Inflammatory macrophage treated with lipopolysaccharide for 4 hours (primary cell): ENCODE measurements at regions not wholly inside any gene's neighbourhood (a gene's known extent, or its start where the extent isn't known, plus 50 kb on each side); places are given as distances from the start of the nearest gene placed in this dataset.

ENCODE experiments used
- DNase-seq: peaks from one replicate; pipeline ENCODE4 v3.0.0-alpha.2; 2020

DNA sequence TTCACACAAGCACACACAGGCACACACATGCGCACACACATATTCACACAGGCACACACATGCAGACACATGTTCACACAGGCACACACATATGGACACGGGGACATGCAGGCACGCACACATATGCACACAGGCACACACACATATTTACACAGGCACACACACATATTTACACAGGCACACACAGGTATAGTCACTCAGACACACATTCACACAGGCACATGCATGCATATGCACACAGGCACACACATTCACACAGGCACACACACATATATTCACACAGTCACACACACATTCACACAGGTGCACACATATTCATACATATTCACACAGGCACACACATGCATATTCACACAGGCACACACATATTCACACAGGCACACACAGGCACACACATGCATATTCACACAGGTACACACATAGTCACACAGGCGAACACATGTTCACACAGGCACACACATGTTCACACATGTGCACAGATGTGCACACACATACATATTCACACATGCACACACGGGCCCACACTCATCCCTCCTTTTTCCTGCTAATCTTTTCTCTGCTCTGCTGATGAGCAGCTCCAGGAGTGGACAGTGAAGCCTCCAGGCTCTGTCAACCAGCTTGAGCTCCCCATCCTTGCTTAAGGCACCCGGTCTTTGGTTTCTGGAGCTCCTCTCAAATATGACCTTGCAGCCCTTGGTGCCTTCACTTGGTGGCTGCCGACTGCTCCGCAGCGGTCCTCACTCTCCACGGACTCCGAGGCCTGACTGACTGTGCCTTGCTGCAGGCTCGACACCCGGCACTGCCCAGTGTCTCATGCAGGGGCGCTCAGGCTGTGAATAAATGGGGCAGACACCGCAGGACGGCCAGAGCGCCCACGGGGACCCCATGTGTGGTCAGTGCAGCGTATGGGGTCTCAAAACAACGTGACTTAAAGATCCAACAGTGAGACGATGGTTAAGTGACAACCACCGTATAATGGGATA lies 581.2 kb upstream of the MGMT start:
- DNase-seq: no peak

DNA sequence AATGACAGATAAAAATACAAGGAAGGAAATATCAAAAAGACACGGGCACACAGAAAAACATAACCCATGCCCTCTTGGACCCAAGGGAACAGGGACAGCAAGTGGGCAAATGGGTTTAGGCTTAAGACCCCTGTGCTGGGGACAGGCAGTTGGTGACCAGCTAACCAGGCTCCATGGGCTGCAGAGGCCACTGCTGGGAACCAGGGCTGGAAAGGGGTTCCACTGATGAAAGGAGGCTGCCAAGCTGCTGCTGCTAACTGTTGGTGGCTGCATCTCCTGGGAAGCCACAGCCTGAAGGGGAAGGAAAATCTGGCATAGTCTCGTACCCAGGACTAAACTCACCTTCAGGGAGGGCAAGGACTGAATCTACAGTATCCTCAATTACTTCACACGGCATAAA lies 579.2 kb upstream of the MGMT start:
- DNase-seq: no peak

DNA sequence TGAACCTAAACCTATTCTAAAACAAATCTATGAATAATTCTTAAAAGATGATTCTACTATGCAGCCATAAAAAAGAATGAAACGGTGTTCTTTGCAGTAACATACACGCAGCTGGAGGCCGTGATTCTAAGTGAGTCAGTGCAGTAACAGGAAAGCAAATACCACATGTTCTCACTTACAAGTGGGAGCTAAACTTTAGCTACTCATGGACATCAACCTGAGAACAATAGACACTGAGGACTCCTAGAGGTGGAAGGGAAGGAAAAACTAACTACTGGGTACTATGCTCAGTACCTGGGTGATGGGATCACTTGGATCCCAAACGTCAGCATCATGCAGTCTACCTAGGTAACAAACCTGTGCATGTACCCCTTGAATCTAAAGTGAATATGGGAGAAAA lies 575.0 kb upstream of the MGMT start:
- DNase-seq: no peak

DNA sequence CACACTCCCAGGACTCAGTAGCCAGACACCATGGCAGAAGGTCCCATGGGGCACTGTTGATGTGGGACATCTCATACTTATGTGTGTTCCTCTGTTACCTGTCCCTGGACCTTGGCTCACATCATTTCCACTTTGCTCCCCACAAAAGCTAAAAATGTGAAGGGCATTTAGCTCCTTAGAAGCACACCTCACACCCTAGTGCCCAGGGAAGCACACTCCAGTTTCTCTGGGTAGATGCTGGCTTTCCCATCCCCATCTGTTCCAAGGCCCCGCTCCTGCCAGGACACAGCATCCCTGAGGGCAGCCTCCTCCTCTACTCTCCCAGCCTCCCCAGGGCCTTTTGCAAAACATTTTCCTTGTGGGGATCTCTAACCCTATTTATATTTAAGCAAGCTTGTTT lies 572.4 kb upstream of the MGMT start:
- no peak for DNase-seq

DNA sequence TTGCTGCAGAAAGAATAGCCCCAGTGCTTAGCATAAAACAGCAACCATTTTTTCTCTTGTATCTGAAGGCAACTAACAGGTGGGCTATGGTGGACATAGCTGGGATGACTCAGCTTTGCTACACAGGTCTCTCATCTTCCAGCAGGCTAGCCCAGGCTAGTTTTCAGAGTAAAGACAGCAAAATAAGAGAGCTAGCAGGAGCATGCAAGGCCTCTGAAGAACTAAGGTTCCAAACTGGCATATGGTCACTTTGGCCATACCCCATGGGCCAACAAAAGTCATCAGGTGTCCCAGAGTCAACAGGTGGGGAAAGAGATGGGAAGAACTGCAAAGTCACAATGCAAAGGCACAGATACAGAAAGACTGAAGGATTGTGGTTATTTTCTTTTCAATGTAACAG lies 571.6 kb upstream of the MGMT start:
- DNase-seq: no peak

DNA sequence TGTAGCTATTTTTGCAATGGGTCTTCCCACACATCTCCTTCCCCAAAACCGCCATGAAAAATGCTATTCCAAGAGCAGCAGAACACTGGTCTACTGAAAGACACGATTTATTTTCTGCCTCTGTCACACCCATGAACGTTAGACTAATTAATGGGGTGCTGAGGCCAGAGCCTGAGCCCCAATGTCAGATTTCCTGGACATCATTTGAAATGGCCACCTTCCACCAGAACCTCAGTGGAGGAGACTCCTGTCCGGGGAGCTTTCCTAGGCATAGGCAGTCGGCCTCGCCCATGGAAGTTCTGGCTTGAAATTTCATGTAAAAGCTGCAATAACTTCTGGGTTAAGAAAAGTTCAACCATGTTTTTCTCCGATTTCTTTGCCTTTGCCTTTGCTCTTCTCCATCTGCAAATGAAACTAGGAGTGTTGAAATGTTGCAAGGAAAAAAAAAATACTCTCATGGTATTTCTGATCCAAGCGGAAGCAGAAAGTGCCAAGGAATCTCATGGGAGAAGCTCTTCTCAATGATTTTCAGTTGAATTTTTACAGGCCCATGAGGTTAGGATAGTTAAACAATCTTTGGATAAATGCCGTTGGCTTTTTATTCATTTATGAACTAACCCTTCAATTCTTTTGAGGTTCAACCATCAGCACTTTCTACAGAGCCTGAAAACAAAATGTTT lies 570.8 kb upstream of the MGMT start:
- DNase-seq: no peak

DNA sequence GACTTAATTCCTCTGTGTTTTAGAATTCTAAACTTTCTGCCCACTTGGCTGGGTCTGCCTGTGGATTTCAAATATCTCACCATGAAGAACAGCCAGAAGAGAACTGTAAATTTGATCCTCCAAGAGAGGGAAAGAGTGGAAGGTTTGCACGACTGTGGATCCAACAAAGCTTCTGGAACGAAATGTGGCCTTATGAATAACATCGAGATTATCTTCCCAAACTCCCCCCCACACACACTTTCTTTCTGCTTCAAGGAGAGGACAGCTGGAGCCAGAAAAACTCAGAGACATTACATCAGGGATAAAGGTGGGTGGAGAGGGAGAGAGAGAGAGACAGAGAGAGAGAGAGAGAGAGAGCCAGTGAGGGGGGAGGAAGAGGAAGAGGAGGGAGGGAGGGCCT lies 570.1 kb upstream of the MGMT start:
- no peak for DNase-seq

DNA sequence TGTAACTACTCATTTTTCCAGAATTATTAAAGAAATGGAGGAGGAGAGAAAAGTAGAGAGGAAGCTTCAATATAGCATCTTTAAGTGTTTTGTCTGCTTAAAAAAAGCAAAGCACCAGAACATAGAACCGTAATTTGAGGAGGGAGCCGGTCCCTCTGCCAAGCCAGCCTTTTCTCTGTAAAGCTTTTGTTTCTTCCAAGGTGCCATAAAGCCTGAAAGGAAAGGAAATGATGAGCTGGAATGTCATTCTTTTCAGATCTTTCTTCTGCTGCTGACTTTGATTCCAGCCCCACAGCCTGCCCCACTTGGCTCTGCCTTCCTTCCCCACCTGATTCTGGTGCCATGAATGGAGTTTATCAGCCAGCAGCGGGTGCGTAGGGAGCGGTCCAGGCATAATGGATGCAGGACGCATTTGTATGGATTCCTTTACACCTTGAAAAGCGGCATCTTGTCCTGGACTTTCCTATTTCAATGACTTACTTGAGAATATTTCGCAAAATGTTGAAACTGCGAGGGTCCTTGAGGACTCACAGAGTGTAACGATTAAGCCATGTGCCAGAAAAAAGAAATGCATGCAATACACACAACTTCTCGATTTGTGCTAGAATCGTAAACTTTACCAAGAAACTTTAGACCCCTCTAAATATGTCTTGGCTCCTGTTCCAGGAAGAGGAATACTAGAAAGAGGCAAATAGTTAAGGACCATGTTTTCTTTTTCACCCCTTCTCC lies 569.5 kb upstream of the MGMT start:
- no peak for DNase-seq

DNA sequence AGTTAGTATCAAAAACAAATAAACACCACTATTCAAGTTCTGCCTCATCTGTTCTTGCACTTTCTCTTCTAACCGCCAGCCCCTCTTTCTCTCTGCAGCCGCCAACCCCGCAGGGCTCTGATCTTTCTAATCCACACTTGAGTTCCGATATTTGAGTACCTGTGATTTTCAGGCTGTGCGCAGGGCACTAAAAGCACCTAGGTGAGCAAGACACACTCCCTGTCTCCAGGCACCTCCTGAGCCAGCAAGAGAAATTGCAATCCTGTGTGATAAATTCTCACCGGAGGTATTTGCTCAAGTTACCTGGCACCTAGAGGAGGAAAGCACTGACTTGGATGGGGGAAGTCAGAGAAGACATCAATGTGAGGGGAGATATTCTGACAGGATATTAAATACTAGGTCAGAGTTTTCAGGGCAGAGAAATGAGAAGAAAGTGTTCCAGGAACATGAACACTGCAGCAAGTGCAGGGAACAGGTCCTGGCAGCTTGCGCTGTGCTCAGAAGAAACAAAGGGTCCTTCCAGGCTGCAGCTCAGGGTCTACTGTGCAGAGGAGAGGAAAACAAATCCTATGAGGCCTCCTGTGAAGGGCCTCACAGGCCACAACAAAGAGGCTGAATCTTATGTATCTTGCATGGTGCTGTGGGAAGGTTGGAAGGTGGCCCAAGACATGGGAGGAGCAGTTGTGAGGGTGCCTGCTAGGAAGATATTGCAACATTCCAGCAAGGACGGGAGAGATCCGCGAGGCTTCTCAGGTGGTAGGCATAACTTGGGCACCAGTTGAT lies 568.7 kb upstream of the MGMT start:
- DNase-seq: no peak

DNA sequence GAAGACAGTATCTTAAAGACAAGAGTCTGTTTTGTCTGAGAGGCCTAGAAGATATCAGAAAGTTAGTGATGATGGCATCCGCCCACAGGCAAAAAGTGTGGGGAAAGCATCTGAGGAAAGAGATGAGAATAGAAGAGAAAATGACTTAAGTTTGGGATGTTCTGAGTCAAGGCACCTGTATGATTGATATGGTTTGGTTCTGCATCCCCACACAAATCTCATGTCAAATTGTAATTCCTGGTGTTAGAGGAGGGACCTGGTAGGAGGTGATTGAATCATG lies 568.2 kb upstream of the MGMT start:
- DNase-seq: no peak

DNA sequence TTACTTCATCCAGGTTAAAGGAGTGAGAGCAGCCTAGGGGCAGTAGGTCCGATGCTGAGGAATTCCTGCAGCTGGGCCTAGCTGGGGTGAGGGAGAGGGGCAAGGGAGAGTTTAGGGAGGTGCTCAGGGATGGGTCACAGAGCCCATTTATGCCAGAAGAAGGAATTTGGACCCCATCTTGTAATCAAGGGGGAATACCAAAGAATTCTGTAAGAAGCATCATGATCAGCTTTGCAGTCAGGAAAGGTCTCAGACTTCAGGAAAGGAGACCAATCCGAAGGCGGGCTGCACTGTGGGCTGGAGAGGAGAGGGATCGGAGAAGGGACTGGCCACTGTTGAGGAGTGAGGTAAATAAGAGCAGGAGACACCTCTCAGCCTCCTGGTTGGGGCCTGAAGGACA lies 566.6 kb upstream of the MGMT start:
- DNase-seq: no peak

DNA sequence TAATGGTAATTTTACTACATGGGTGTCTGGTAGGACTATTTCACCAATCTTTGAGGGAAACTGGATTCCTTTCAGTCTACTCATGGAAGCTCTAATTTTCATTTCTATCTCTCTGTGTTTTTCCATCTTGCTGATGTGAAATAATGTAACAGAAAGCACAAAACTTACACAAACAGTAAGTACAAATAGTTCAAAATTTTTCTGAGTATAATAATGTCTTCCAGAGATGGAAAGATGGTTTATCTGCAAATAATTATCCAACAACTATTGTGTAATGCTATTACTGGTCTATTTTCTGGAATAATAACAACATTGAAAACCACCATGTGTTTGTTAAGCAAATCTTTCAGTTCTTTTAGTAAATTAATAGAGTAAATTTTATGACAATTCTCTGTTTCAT lies 565.8 kb upstream of the MGMT start:
- no peak for DNase-seq

DNA sequence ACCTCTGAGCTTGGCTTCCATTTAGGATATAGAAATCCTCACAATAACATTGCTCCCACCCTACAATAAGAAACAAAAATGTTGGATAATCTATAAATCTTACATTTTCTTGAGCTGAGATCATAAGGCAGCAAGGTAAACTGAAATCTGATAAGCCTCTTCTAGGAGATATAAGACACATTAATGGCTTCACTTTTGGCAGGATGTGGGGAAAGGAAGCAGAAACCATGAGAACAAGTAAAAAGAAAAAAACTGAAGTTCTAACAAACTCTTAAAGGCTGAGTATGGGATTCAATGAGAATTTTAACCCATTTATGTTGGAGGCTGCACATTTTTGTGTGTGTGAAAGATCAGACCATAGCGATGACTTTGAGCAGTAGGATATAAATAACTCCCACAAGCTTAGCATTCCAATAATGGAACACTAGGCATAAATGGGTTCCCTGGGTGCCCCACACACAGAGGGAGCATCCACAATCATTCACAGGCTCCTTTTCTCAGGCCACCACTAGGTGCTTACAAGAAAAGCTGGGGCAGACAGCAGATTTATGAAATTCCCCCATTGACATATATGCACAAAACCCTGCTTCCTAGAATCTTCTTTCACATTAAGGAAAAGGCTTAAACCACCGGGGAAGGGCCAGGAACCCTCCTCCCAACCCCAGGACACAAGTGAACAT lies 564.9 kb upstream of the MGMT start:
- no peak for DNase-seq

DNA sequence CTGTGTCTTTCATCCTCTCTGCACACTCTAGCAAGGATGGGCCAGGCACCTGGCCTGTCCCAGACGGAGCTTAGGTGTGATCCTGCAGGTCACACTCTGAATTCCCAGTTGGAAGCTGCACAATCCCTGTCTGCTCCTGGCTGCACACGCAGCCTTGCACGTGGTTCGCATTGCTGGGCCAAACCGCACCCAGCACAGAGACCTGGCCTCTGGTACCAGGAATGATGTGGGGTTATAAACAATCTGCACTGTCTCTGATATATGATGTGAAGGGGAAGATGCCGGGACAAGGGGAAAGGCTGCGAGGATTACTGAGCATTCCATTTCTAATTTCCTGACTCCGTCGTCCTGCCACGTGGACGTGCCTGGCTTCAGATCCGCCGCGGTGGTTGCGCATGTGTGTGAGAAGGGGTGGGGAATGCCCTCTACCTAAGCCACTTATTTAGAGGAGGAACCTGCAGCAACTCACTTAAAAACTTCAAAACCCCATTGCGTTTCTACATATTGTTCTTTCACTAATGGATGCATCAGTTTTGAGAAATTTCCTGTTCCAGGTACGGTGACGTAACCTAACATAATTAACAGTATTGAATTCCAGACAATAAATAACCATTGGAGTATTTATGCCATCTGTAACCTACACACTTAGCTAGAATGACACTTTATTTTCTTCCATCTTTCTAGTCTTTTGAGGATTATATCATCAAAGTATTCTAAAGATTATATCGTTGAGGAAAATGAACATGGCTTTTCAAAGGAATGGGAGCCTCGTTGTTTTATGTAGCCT lies 559.7 kb upstream of the MGMT start:
- no peak for DNase-seq

DNA sequence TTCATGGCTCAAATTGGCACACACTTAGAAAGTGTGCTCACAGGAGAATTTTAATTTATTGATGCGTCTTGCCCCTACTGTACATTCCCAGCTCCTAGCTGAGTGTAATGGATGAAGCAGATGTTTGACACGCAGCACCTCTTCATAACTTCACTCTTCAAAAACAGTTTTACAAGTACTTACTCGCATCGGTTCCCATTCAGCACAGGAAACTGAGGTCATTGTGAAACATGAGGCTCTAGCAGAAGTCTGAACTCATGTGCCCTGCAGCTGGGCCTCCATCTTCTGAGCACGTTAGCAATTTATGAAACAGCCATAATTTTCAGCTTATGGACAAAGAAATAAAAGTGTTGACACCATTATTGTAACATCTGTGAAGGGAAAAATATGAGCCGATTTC lies 558.9 kb upstream of the MGMT start:
- DNase-seq: no peak

DNA sequence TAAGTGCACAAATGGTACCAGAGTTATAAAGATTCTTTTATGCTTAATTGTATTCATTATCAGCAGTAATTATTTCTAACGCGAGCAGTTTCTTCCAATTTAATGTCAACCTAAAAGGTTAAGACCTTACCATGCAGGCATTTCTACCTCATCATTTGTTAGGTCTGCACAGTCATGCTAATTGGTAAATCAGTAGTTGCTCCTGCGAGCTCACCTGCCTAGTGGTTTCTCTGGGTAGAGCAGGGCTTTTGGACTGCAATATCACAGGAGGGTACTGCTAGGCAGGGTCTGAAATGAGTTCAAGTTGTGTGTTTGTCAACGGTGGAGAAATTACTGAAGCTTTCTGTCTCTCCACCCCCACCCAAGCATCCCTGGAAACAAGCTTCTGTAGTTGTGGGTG lies 558.5 kb upstream of the MGMT start:
- no peak for DNase-seq

DNA sequence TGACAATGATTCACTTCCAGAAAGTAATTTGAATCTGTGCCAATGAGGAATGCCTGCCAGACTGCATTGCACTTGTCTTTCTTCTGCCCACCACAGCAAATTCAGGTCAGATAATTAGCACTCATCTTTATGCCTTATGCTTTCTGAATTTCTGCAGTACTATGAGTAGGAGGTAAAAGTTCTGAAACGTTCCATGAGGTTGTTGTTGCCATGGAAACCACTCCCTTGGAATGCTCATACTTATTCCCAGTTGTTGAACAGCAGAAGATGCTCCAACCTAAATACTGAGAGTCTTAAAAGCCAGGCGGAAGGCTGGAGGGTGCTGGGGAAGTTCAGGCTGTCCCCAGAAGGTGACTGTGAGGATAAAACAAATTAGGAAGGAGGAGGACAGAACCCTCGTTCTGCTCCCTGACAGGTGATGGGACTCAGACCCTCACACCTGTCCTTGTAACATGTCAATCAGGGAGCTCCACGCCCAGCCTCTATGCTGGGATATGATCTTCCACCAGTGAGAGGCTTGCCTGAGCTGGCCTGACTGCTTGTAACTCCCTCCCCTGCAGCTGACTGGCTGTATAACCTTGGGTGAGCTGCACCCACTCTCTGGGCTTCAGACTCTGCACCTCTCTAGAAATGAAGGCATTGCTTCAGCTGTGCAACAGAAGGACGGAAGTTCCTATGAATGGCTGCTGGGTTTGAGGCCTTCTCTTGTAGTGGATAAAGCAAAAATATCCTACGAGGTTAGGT lies 554.3 kb upstream of the MGMT start:
- no peak for DNase-seq

DNA sequence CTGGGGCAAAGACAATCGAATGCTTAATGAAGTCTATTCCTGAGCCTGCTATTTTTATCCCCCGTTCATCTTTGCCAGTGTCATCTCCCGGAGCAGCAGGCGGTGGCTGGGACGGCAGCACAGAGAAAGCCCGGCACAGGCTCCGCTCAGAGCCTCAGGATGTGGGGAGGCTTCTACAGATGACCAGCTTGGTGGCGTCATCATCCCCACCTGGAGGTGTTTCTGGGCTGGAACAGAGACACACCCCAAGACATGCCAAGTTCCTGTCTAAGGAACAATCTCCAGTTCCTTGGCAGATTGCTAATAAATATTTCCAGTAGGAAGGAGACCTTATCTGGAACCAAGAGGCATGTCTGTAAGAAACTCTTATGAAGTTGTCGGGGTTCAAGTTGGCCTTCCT lies 552.4 kb upstream of the MGMT start:
- no peak for DNase-seq

DNA sequence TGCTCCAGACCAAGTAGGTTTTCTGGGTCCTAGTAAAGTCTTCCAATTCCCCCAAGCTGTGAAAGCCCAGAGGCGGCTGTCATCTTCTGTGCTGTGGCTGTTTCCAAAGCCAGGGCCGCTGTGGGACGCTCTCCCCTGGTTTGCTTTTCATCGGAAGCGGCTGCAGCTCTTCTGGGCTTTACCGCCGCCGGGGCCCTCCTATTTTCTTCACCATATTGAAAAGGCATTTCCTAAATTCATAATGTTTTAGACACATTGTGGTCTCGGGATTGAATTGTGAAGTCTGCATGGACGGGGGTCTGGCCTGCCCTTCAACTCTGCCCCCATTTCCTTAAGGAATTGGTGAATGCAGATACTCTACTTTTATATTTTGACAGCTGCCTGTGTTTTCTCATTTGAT lies 551.4 kb upstream of the MGMT start:
- no peak for DNase-seq

DNA sequence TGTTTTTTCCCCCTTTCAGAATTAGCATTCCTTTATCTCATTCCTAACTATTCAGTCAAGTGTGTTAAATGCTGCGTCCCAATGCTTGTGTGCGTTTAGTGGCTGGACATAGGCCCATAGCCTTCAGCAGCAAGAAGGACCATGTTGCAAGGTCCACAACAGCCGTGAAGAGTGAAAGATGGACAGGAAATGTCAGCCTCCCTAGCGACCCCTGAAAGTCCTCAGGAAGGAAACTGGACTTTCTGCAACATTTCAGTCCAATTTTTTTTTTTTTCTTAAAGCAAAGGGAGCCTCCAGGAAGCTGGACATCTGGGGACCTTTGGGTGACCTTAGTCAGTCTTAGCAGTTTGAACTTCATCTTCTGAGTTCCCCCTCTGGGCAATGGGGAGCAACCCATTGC lies 550.7 kb upstream of the MGMT start:
- DNase-seq: no peak

DNA sequence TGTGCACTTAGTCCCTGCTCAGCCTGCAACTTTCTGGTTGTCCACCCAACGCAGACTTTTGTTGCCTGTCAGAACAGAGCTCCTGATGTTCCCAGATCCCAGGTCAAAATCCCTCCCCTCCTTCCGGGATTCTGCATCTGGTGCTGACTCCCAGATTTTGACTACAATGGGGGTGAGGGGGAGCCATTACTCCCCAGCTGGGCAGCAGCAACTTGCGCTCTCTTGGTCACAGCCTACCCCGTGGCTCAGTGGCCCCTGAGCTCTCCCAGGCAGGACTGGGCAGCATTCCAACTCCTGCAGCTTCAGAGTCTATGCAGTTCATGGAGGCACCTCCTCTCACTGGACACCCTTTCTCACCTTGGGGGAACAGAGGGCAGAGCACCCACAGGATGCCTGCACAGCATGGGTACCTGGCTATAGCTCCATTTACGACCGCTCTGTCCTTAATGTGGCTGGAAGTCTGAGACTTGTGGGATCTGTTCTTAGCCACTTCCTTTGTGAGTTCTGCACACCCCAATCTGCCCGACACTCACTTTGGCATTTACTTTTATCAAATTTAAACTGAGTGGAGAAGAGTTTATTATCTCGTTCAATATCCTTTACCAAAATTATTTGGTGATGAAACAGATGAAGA lies 545.5 kb upstream of the MGMT start:
- no peak for DNase-seq
